IMR-90 (cell line): ENCODE measurements at regions not wholly inside any gene's neighbourhood (a gene's known extent, or its start where the extent isn't known, plus 50 kb on each side); places are given as distances from the start of the nearest gene placed in this dataset.

Experiments used
- ATAC-seq: fragments of 200-7000 bp; cut with Tn5 transposase; 2 replicates; pipeline ENCODE4 v1.9.1; 2020; ENCODE audit warnings: low read depth, mild to moderate bottlenecking, moderate library complexity
- BruUV-seq: library from RNA; stranded (reverse); fragments of 400-500 nt; replicated peaks from 2 replicates; lab custom pipeline; 2021; lab: Mats Ljungman, UMichigan
- CTCF ChIA-PET: fragments of 300-600 bp; formaldehyde crosslinking; extraction: SDS; loops from one replicate; lab custom pipeline; 2021; ENCODE audit warnings: antibody characterized with exemption; lab: Yijun Ruan, JAX
- POLR2A ChIA-PET: fragments of 300-600 bp; sonication (Branson Sonifier 250); formaldehyde crosslinking; loops from one replicate; lab custom pipeline; 2022; ENCODE audit warnings: antibody characterized with exemption; ENCODE audit not compliant: unreplicated experiment; lab: Charles Lee
- DNase-seq: peaks from one replicate; pipeline ENCODE4 v3.0.0; 2013
- H2AFZ ChIP-seq: replicated peaks from 2 replicates; pipeline ENCODE3; 2013; ENCODE audit warnings: low read length, mild to moderate bottlenecking; ENCODE audit not compliant: poor library complexity
- H2AK5ac ChIP-seq: 2 replicates; pipeline ENCODE4 v1.6.1; 2013; ENCODE audit warnings: low read depth, low read length, inconsistent platforms
- H2AK9ac ChIP-seq: replicated peaks from 2 replicates; pipeline ENCODE3; 2013; ENCODE audit warnings: mild to moderate bottlenecking, low read depth, low read length, moderate library complexity; ENCODE audit not compliant: poor library complexity
- H2BK120ac ChIP-seq: 2 replicates; pipeline ENCODE4 v1.6.1; 2013; ENCODE audit warnings: low read depth, low read length, inconsistent platforms
- H2BK15ac ChIP-seq: 3 replicates; pipeline ENCODE4 v1.6.1; 2013; ENCODE audit warnings: low read depth, low read length, inconsistent platforms
- H2BK20ac ChIP-seq: 2 replicates; pipeline ENCODE4 v1.6.1; 2013; ENCODE audit warnings: low read depth, mild to moderate bottlenecking, inconsistent platforms, low read length, moderate library complexity
- H2BK5ac ChIP-seq: 2 replicates; pipeline ENCODE4 v1.6.1; 2013; ENCODE audit warnings: mild to moderate bottlenecking, low read depth, low read length, inconsistent platforms; ENCODE audit not compliant: poor library complexity, severe bottlenecking
- H3K14ac ChIP-seq: replicated peaks from 2 replicates; pipeline ENCODE4 v1.6.1; 2013; ENCODE audit warnings: low read depth, low read length, inconsistent platforms
- H3K18ac ChIP-seq: 2 replicates; pipeline ENCODE4 v1.6.1; 2013; ENCODE audit warnings: low read depth, low read length, control low read depth
- H3K23ac ChIP-seq: 2 replicates; pipeline ENCODE4 v1.6.1; 2013; ENCODE audit warnings: low read depth, low read length, inconsistent platforms
- H3K27ac ChIP-seq: 2 replicates; pipeline ENCODE4 v1.5.1; 2013; ENCODE audit warnings: mild to moderate bottlenecking, control low read depth, low read length; ENCODE audit not compliant: insufficient read depth
- H3K27me3 ChIP-seq: 2 replicates; pipeline ENCODE4 v1.6.1; 2013; ENCODE audit warnings: low read length; ENCODE audit not compliant: control insufficient read depth, insufficient read depth
- H3K36me3 ChIP-seq: 2 replicates; pipeline ENCODE4 v1.6.1; 2013; ENCODE audit warnings: low read length, mixed read lengths; ENCODE audit not compliant: control insufficient read depth, insufficient read depth
- H3K4ac ChIP-seq: 2 replicates; pipeline ENCODE4 v1.6.1; 2013; ENCODE audit warnings: low read depth, low read length, inconsistent platforms
- H3K4me1 ChIP-seq: 2 replicates; pipeline ENCODE4 v1.6.1; 2013; ENCODE audit warnings: low read length, mixed read lengths; ENCODE audit not compliant: control insufficient read depth, insufficient read depth
- H3K4me2 ChIP-seq: 2 replicates; pipeline ENCODE4 v1.6.1; 2013; ENCODE audit warnings: low read depth, mild to moderate bottlenecking, control low read depth, low read length, moderate library complexity
- H3K4me3 ChIP-seq: 2 replicates; pipeline ENCODE4 v1.5.1; 2013; ENCODE audit warnings: low read depth, mild to moderate bottlenecking, control low read depth, low read length, moderate library complexity; ENCODE audit not compliant: insufficient read depth
- H3K56ac ChIP-seq: 2 replicates; pipeline ENCODE4 v1.6.1; 2013; ENCODE audit warnings: low read length, inconsistent platforms; ENCODE audit not compliant: insufficient read depth; ENCODE audit errors: extremely low read depth
- H3K79me1 ChIP-seq, 2 experiments: 2 replicates each; pipeline ENCODE4 v1.6.1; 2013; ENCODE audit warnings: low read length in 2 of 2, inconsistent platforms in 1 of 2, low read depth in 1 of 2
- H3K9ac ChIP-seq: 2 replicates; pipeline ENCODE4 v1.6.1; 2013; ENCODE audit warnings: low read depth, low read length, control low read depth
- H3K9me1 ChIP-seq: 2 replicates; pipeline ENCODE4 v1.6.1; 2013; ENCODE audit warnings: low read length, inconsistent platforms; ENCODE audit not compliant: insufficient read depth
- H3K9me3 ChIP-seq: 2 replicates; pipeline ENCODE4 v1.6.1; 2013; ENCODE audit warnings: low read length; ENCODE audit not compliant: control insufficient read depth, insufficient read depth
- H4K20me1 ChIP-seq: 2 replicates; pipeline ENCODE4 v1.6.1; 2013; ENCODE audit warnings: low read length, inconsistent platforms; ENCODE audit not compliant: insufficient read depth
- H4K5ac ChIP-seq: 2 replicates; pipeline ENCODE4 v1.6.1; 2013; ENCODE audit warnings: mild to moderate bottlenecking, low read depth, low read length, control low read depth
- H4K8ac ChIP-seq, 2 experiments: 2 replicates each; pipeline ENCODE4 v1.6.1; 2013; ENCODE audit warnings: low read depth in 2 of 2, low read length in 2 of 2, control low read depth in 1 of 2, inconsistent platforms in 1 of 2
- H4K91ac ChIP-seq: 2 replicates; pipeline ENCODE4 v1.6.1; 2013; ENCODE audit warnings: low read depth, low read length, inconsistent platforms; ENCODE audit not compliant: insufficient read depth
- CEBPB ChIP-seq: IDR thresholded peaks from 2 replicates; pipeline ENCODE4 v1.6.1; 2012; ENCODE audit warnings: low read depth, low read length, improper control_type of control experiment
- MAFK ChIP-seq: IDR thresholded peaks from 2 replicates; pipeline ENCODE4 v1.6.1; 2012; ENCODE audit warnings: low read depth, low read length, improper control_type of control experiment
- MAZ ChIP-seq: IDR thresholded peaks from 2 replicates; pipeline ENCODE4 v1.6.1; 2012; ENCODE audit warnings: low read depth, mild to moderate bottlenecking, low read length, improper control_type of control experiment, moderate library complexity, borderline replicate concordance
- NFE2L2 ChIP-seq: fragments of 150-350 bp; IDR thresholded peaks from 2 replicates; pipeline ENCODE4 v1.6.1; 2016; ENCODE audit warnings: low read depth, mild to moderate bottlenecking, low read length
- POLR2A ChIP-seq: IDR thresholded peaks from 2 replicates; pipeline ENCODE4 v1.6.1; 2012; ENCODE audit warnings: mild to moderate bottlenecking, low read depth, low read length
- WGBS, 2 experiments: methylation state at CpG; one replicate each; pipeline versions ENCODE4 v1.1.5 to v1.1.7; 2013; ENCODE audit warnings: missing lambda C conversion rate in 2 of 2; ENCODE audit not compliant: insufficient read length in 1 of 2; ENCODE audit errors: extremely low coverage in 2 of 2; 5-methylcytosine and 5-hydroxymethylcytosine counted together
- dilution Hi-C: fragments of 300-500 bp; cut with HindIII; formaldehyde crosslinking; loops from one replicate; pipeline ENCODE4 v1.14.3; 2018; ENCODE audit warnings: low sequenced_read_pairs; ENCODE audit not compliant: unreplicated experiment
- in situ Hi-C: fragments of 300-500 bp; cut with MboI; formaldehyde crosslinking; loops from 3 replicates; pipeline ENCODE4 v1.14.3; 2019; ENCODE audit warnings: low sequenced_read_pairs, inconsistent platforms, mixed read lengths
- intact Hi-C: fragments of 100-400 bp; cut with micrococcal nuclease; formaldehyde crosslinking; loops from 2 replicates; pipeline ENCODE4 v1.10.0; 2022
- TF ChIP-seq, protein P1 (sequence below): conservative IDR thresholded peaks from 2 replicates; pipeline ENCODE4 v1.5.1; 2012; ENCODE audit warnings: mild to moderate bottlenecking, low read depth, low read length, improper control_type of control experiment

DNA sequence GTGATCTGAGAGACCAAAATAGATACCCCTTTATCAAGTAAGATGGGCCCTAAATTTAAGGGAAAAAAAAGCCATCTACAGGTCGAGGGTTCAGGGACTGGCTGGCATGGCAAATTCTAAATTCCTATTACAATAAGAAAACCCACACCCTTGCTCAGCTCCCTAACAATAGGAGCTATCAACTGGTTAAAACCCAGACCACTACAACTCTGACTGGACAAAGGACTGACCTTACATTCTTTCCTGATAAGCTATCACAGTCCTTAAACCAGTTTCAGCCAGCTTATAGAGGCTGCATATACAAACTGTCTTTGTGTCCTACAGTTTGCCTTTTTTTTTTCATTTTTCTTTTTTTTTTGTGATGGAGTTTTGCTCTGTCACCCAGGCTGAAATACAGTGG is 803.6 kb downstream of the NR2F1-AS1 start:
- intact Hi-C loops = no loop called here
- H3K4me2 ChIP-seq = no peak overlapping the region
- no TSS peak for BruUV-seq
- no peak overlapping the region for H3K27ac ChIP-seq
- no peaks in the 10 kb centered on the region for H3K79me1 ChIP-seq
- CTCF ChIA-PET = interaction anchor here (0.6 to 1.1 kb wide), 3 partner anchors 19 to 89 kb away, joined by 3 read pairs; no protein-coding TSS in a partner anchor
- no CpG with 5 or more reads among the region's 1 CpG for WGBS, 2 experiments
- no peak for ATAC-seq
- no peaks in the 10 kb centered on the region for H3K27me3 ChIP-seq
- H3K9ac ChIP-seq = no peak overlapping the region
- no peak overlapping the region for H3K4ac ChIP-seq
- no peak overlapping the region for H2AK9ac ChIP-seq
- H2BK20ac ChIP-seq = no peak overlapping the region
- H3K9me3 ChIP-seq = no peaks in the 10 kb centered on the region
- H3K23ac ChIP-seq = no peak overlapping the region
- H2BK5ac ChIP-seq = no peak overlapping the region
- H4K5ac ChIP-seq = no peak overlapping the region
- no peaks in the 10 kb centered on the region for H4K20me1 ChIP-seq
- POLR2A ChIA-PET = no interaction called here
- no peak overlapping the region for H2BK15ac ChIP-seq
- no peak overlapping the region for H2BK120ac ChIP-seq
- peak; percentile 8 for DNase-seq
- H3K4me1 ChIP-seq = peaks cover 2% of the 10 kb centered on the region; the same call in 1 of the 2 replicates
- no peaks in the 10 kb centered on the region for H3K36me3 ChIP-seq
- no peak overlapping the region; the same call in 1 of the 2 replicates for H3K18ac ChIP-seq
- TF ChIP-seq, protein P1, sequence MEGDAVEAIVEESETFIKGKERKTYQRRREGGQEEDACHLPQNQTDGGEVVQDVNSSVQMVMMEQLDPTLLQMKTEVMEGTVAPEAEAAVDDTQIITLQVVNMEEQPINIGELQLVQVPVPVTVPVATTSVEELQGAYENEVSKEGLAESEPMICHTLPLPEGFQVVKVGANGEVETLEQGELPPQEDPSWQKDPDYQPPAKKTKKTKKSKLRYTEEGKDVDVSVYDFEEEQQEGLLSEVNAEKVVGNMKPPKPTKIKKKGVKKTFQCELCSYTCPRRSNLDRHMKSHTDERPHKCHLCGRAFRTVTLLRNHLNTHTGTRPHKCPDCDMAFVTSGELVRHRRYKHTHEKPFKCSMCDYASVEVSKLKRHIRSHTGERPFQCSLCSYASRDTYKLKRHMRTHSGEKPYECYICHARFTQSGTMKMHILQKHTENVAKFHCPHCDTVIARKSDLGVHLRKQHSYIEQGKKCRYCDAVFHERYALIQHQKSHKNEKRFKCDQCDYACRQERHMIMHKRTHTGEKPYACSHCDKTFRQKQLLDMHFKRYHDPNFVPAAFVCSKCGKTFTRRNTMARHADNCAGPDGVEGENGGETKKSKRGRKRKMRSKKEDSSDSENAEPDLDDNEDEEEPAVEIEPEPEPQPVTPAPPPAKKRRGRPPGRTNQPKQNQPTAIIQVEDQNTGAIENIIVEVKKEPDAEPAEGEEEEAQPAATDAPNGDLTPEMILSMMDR = no peak
- TF ChIP-seq MAZ = no peak
- TF ChIP-seq POLR2A = no peak
- no peak for TF ChIP-seq NFE2L2
- no peak for TF ChIP-seq MAFK
- no peak for TF ChIP-seq CEBPB
- H2AFZ ChIP-seq = no peak overlapping the region
- H4K91ac ChIP-seq = no peak overlapping the region
- no peak overlapping the region for H3K56ac ChIP-seq
- in situ Hi-C loops = no loop called here
- dilution Hi-C loops = no loop called here
- H3K9me1 ChIP-seq = no peaks in the 10 kb centered on the region
- no peak overlapping the region for H3K4me3 ChIP-seq
- H2AK5ac ChIP-seq = no peak overlapping the region
- no peak overlapping the region for H4K8ac ChIP-seq
- no peak overlapping the region for H3K14ac ChIP-seq
